ENCODE measurements at regions not wholly inside any gene's neighbourhood (a gene's known extent, or its start where the extent isn't known, plus 50 kb on each side); places are given as distances from the start of the nearest gene placed in this dataset.

GRCh38 chr3:174365796-174366195 is 493.3 kb upstream of the NAALADL2 start:
- TF ChIP-seq CTCF (IDR thresholded peaks at IDR 0.05) (no peak), POLR2A (IDR thresholded peaks at IDR 0.05) (no peak)
